Testis (tissue), 2 donors: ENCODE measurements at regions not wholly inside any gene's neighbourhood (a gene's known extent, or its start where the extent isn't known, plus 50 kb on each side); places are given as distances from the start of the nearest gene placed in this dataset.

Source experiments
- DNase-seq: peaks from one replicate; pipeline ENCODE4 v3.0.0-alpha.2; 2019
- H3K27ac ChIP-seq, 2 donors: fragments of 200-600 bp; sonication (generic); one replicate each; pipeline ENCODE4 v1.5.1; 2019
- H3K27me3 ChIP-seq: fragments of 200-600 bp; sonication (generic); one replicate; pipeline ENCODE4 v1.5.1; 2019
- H3K36me3 ChIP-seq: fragments of 200-600 bp; sonication (generic); one replicate; pipeline ENCODE4 v1.5.1; 2017; ENCODE audit warnings: low read depth; ENCODE audit errors: missing control alignments
- H3K4me1 ChIP-seq: fragments of 200-600 bp; sonication (generic); one replicate; pipeline ENCODE4 v1.5.1; 2019
- H3K4me3 ChIP-seq, 2 donors: fragments of 200-600 bp; sonication (generic); one replicate each; pipeline ENCODE4 v1.5.1; 2017 to 2019
- H3K9me3 ChIP-seq: fragments of 200-600 bp; sonication (generic); one replicate; pipeline ENCODE4 v1.5.1; 2017
- CTCF ChIP-seq, 3 experiments: fragments of 450-650 bp in 2 of 3; fragments of 200-600 bp in 1 of 3; sonication (generic) in 1 of 3; IDR thresholded peaks; one replicate each; pipeline ENCODE4 v1.5.1; 2016 to 2019; ENCODE audit warnings: antibody characterized with exemption in 3 of 3, mild to moderate bottlenecking in 2 of 3, moderate library complexity in 1 of 3
- POLR2A ChIP-seq: fragments of 450-650 bp; IDR thresholded peaks from one replicate; pipeline ENCODE4 v1.6.1; 2017; ENCODE audit warnings: antibody characterized with exemption, mild to moderate bottlenecking, moderate library complexity
- WGBS, 2 donors: methylation state at CpG; one replicate each; pipeline ENCODE4 v1.1.5; 2018; 5-methylcytosine and 5-hydroxymethylcytosine counted together
- intact Hi-C: fragments of 100-400 bp; cut with DNase I; formaldehyde crosslinking; loops from one replicate; pipeline ENCODE4 v1.15.1; 2023; ENCODE audit warnings: low total_unique reads

GRCh38 chr16:35463358-35463757, 2003.9 kb downstream of the TP53TG3F start:
- 37 to 41% methylated on average over 1 of the region's 1 CpG for WGBS, 2 donors
- no peak overlapping the region for H3K27ac ChIP-seq
- no peaks in the 10 kb centered on the region for H3K36me3 ChIP-seq
- H3K4me1 ChIP-seq = no peaks in the 10 kb centered on the region
- DNase-seq = no peak
- no peaks in the 10 kb centered on the region for H3K27me3 ChIP-seq
- intact Hi-C loops = no loop called here
- TF ChIP-seq POLR2A = no peak
- TF ChIP-seq CTCF (IDR thresholded peaks at IDR 0.05) = no peak
- no peak overlapping the region for H3K4me3 ChIP-seq
- H3K9me3 ChIP-seq = no peaks in the 10 kb centered on the region

GRCh38 chr16:35480361-35480760, 2020.9 kb downstream of the TP53TG3F start:
- 17 to 35% methylated on average over 1 of the region's 1 CpG for whole genome bisulfite sequencing, 2 donors
- intact Hi-C loops = no loop called here
- DNase-seq = no peak
- Histone ChIP-seq H3K36me3 (no peaks in the 10 kb centered on the region), H3K9me3 (no peaks in the 10 kb centered on the region), H3K27me3 (no peaks in the 10 kb centered on the region), H3K27ac (no peak overlapping the region), H3K4me1 (no peaks in the 10 kb centered on the region), H3K4me3 (no peak overlapping the region)
- no peak for TF ChIP-seq CTCF (IDR thresholded peaks at IDR 0.05)
- TF ChIP-seq POLR2A = no peak

- Histone ChIP-seq H3K27ac (no peak overlapping the region), H3K36me3 (no peaks in the 10 kb centered on the region), H3K4me3 (no peak overlapping the region), H3K4me1 (no peaks in the 10 kb centered on the region), H3K27me3 (no peaks in the 10 kb centered on the region), H3K9me3 (no peaks in the 10 kb centered on the region)
- TF ChIP-seq CTCF (IDR thresholded peaks at IDR 0.05) = no peak
- TF ChIP-seq POLR2A = no peak
- no peak for DNase-seq
- intact Hi-C loops = no loop called here
Observed at GRCh38 chr16:35480988-35481387, 2021.6 kb downstream of the TP53TG3F start.

- TF ChIP-seq POLR2A = no peak
- no peak for TF ChIP-seq CTCF (IDR thresholded peaks at IDR 0.05)
- DNase-seq = no peak
- 55 to 59% methylated on average over 9 to 17 of the region's 17 CpGs for WGBS, 2 donors
- no peaks in the 10 kb centered on the region for H3K9me3 ChIP-seq
- no peaks in the 10 kb centered on the region for H3K4me1 ChIP-seq
- intact Hi-C loops = no loop called here
- no peaks in the 10 kb centered on the region for H3K36me3 ChIP-seq
- peak overlapping the region in 1 of 2 donors; percentile 30 for H3K4me3 ChIP-seq
- no peak overlapping the region for H3K27ac ChIP-seq
- no peaks in the 10 kb centered on the region for H3K27me3 ChIP-seq
Observed at GRCh38 chr16:35485915-35486314, 2026.5 kb downstream of the TP53TG3F start.

GRCh38 chr16:35492225-35492624, 2032.8 kb downstream of the TP53TG3F start:
- no peak overlapping the region for H3K27ac ChIP-seq
- H3K27me3 ChIP-seq = no peaks in the 10 kb centered on the region
- peak overlapping the region; percentile 25 to 34 for H3K4me3 ChIP-seq
- H3K36me3 ChIP-seq = no peaks in the 10 kb centered on the region
- intact Hi-C loops = no loop called here
- no peak for TF ChIP-seq POLR2A
- TF ChIP-seq CTCF (IDR thresholded peaks at IDR 0.05) = no peak
- peak; percentile 43 for DNase-seq
- H3K9me3 ChIP-seq = no peaks in the 10 kb centered on the region
- no peaks in the 10 kb centered on the region for H3K4me1 ChIP-seq
- WGBS, 2 donors = 43 to 49% methylated on average over 22 to 27 of the region's 28 CpGs
